ENCODE measurements at regions not wholly inside any gene's neighbourhood (a gene's known extent, or its start where the extent isn't known, plus 50 kb on each side); places are given as distances from the start of the nearest gene placed in this dataset.
A peak's percentile ranks its signal among the peaks of the same experiment; 100 is the strongest.

DNA sequence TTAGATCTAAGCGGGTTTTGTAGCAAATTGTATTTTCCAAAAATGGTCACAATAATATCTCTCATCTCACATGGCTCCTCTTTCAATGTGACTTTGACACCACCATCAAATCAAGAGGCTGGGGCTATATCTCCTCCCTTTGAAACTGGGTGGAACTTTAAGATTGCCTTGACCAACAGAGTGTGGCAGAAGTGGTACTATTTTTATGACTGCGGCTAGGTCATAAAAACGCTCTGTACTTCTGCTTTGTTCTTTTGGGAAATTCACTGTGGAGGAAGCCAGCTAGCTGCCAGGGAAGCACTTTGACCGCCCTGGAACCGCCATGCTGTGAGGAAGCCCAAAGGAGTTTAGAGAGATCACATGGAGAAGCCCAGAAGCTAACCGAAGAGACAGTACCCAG is 50.7 kb upstream of the ACOT11 start:
- no peak for DNase-seq

DNA sequence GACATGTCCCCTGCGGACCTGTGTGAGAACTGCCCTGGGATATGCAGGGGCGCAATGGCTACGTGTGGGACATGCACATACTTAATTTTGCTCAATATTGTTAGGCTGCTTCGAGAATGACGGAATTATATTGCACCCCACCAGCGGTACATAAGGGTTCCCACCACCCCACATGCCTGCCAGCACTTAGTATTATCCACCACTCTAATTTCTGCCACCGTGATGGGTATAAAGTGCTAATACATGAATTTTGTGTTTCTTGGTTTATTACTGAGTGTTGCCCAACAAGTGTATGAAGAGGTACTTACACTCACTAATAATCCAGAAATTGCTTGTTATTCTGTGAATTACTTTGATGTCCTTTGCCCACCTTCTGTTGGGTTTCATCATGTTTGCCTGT is 52.1 kb upstream of the ACOT11 start:
- no peak for DNase-seq

DNA sequence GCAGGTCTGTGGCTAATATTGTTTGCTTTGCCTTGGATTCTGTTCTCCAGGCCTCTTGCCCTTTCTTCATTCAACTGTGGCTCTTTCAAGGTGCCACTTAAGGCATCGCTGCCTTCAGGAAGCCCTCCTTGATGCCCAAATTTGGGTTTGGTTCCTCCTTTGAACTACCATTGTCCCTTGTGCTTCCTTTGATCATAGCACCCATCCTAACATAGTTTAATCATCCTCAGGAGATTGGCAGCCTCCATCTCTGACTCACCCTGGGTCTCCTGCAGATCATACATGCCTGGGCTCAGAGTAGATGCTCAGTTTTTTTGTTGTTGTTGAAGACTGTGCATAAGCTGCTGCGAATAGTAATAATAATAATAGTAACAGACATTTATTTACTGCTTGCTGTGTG is 54.4 kb upstream of the ACOT11 start:
- DNase-seq: no peak

DNA sequence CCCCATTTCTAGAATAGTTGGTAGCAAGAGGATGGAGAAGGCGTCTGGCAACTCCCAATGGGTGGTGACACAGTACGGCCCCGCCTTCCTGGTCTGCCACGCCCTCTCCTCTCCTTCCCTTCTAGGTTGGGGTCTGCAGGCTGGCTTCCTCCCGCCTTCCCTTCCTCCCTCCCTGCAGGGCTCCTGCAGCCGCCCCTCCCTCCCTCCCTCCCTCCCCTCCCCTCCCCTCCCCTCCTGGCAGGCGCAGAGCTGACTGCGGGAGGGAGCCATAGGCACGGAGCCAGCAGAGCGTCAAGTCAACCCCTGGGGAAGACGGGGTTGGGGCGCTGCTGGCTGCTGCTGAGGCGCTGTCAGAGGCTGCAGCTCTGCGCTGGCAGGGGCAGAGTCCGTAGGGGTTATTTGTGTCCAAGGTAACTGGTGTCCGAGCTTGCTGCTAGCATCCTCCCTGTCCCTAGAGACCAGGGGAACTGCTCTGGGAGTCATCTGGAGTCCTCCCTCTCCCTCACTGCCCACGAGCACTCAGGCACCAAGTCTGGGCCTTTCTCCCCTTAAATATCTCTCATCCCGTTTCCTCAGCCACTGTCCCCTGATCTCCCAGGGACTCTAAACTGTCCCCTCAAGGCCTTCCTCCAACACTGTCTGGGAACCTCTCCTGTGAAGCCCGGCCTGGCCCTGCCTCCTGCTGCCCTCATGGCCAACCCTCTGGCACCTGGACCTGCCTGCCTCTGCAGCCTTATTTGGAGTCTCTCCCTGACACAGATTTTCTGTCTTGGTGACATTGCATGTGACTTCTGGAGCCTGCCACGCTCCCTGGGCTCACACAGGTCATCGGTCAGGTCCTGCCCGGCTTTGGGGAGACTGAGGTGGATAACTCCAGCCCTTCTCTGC is 57.4 kb upstream of the ACOT11 start:
- DNase-seq: no peak

DNA sequence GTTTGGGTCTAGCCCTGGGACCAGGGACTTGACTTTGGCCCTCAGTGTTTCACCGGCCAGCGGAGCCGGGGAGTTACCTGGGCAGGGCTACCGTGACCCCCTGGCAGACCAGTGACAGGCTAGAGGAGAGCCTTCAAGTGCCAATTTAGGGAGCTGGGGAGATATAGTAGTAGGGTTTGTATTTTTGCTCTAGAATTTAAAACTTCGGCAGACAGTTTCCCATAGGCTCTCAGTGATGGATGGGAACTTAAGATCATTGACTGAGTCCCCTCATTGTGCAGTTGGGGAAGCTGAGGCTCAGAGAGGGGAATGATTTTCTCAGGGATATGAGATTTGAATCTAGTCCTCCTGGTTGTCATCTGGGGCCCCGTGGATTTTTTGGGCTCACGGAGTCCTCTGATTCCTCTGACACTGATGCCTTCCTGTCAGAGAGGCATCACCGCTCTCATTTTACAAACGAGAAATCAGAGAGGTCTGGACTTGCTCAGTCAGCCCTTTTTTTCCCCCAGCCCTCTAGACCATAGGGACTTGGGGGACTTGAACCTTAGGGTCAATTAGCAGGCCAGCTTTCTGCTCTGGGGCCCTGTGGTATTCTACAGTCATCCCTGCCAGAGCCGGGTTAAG is 58.3 kb upstream of the ACOT11 start:
- DNase-seq: no peak

DNA sequence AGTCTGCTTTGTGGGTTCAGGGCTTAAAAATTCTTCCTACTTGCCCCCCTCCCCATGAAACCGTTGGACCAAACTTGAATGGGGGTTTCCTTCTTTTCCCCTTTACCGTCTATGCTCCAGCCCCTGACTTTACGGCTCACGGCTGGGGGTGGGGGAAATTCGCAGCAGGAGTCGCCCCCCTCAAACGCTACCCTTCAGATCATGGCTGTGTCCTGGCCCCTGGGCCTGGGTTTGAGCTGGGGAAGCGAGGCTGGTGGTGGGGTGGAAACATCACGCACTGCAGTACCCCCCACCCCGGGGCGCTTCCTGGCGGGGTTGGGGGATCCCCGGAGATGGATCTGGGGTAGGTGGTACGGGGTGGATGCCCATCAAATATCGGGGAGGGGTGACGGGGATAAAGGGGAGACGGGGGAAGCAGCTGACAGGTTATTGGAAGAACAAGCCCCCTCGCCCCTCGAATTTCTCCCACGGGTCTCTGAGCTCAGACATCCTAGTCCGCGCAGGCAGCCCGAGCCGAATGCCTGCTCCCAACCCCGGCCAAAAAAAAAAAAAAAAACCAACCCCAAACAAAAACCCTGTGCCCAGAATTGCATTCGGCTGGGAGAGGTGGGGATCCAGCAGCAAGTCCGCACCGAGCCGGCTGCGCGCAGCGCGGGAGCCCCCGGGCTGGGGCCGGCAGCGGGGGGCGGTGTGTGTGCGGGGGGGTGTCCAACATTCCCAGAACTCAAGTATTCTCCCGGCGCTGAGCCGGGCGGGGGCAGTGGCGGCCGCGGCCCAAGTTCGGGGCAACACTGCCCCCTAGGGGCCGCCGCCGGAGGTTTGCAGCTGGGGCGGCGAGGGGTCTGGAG is 59.0 kb upstream of the ACOT11 start:
- DNase-seq: no peak

DNA sequence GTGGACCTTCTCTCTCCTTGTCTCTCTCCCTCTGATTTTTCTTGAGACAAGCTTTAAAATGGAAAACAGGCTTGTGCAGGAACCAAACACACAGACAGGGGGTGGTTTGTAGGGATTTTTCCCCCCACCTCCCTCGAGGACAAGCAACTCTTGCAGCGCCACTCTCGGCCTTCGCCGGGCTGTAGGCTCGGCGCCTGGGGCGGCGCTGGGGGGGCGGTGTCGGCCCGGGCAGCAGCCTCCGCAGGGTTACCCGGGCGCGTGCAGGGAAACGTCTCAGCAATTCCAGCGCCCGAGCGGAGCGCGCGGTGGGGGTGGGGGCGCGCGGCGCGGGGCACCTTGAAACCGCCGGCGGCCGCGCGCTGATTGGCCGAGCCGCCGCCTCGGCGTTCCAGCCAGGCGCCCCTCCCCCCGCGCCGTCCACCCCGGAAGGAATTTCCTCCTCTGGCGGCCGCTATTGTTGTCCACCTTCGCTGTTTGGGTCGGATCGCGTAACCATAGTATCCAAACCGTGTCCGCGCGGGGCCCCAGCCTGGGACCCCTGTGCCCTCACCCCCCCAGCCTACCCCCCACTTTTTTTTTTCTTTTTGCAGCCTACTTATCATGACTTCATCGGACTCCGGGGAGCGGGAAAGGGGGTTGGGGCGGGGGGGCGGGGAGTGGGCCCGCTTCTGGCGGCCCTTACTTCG is 59.8 kb upstream of the ACOT11 start:
- peak; percentile 58 for DNase-seq

DNA sequence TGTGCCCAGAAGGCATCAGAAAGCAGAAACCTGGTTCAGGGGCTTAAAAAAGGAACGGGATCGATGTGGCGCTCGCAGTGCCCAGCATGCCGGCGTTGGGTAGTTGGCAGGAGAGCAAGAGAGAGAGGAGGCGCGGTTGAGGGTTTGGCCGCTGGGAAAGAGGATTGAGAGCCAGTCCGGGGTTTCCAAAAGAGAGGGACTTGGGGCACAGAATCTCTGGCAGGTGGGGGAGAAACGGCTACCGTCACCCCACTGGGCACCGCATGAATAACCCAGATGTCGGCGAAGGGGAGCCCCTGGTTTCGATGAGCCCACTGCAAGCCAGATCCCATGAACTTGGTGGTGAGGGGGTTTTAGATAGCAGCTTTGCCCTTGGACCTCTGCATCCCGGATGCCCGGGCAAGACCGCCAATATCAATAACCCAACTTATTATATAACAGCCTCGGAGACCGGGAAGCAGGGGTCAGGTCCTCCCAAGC is 60.4 kb upstream of the ACOT11 start:
- no peak for DNase-seq

DNA sequence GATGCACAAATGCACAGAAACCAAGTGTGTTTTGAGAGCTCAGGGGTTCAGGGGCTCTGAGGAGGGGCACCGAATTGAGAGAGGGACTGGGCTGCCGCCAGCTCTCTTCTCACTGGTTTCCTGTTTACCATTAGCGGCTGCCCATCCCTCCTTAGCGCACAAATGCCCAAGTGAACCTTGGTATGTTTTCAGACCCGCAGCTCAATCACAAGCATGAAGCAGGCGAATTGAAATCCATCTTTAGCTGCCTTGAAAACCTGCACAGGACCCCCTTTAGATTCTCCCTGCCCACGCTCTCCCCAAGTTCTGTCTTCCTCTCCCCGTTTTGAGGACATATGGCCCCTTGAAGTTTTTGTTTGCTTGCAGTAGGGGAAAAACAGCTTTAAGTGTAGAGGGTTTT is 61.1 kb upstream of the ACOT11 start:
- no peak for DNase-seq

DNA sequence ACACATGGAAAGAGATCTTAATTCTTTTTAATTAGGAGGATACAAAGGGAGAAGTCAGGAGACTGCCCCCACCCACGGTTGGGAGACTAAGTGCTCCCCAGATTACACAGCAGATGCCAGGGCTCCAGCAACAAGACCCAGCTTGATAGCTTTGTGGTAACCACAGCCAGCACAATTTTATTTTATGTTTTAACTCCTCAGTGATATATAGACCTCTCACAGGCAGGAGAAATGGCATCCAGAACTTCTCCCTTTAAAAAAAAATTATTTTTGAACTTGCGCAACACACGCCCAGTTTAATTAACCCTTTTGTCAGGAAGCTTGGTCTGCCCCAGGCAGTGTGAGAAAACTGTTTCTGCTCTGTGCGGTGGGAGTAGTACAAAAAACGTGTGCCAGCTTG is 62.6 kb upstream of the ACOT11 start:
- no peak for DNase-seq

DNA sequence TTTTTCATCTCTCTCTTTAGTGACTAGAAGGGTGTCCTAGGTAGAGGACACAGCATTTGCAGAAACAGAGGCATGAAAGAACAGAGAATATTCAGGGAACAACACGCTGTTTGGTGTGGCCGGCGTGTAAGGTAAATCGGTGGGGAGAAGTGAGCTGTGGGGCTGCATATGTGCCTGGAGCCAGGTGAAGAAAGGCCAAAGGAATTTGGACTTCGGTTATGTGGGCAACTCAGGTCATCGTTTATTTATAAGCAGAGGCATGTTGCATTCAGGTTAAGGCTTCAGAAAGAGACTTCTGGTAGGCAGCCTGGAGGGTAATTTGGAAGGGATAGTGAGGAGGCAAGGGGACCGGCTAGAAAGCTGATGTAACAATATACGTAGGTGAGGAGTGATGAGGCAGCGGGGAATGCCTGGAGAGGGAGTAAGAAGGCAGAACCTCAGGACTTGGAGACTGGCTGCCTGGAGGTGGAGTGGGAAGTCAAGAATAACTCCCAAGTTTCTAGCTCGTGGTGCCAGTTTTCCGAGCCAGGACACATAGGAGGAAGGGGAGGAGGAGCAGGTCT is 64.1 kb upstream of the ACOT11 start:
- no peak for DNase-seq

DNA sequence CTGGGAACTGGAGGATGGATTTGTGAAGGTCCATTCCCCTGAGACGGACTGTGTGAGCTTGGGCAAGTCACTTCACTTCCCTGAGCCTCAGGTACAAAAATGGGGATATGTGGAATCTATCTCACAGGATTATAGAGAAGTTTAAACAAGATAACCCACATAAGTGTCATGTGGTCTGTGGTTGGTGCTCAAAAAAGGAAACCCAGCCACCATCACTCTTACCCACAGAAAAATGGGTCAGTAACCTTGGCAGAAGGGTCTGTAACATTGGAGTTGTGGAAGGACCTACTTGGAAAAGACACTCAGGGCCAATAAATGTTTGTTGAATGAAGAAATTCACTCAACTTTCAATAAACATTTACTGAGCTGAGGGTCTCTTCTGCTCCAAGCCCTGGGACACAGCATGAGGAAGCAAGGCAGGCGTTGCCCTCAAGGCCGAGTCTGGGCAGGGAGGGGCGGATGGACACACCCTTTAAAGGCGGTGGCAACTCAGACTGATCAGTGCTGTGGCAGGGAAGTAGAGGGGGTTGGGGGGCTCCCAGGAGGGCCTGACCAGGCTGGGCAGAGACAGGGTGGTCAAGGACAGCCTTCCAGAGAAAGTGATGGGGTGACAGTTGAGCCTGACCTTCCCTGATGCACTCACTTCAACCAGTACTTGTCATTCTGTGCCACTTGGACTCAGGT is 66.7 kb upstream of the ACOT11 start:
- no peak for DNase-seq

DNA sequence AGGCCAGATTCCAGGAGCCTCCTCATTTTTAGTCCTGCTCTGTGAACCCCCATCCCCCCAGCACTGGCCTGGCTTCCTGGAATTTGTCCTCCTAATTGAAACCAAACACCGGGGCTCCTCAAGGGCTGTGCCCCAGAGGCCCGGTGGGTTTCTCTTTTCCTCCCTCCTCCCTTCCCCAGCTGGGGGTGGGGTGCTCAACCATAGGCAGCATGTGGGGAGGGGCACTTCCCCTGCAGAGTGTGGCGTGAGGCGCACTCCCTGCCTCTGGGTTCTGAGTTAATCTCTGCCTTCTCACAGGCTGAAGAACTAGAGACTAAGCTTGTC is 67.5 kb upstream of the ACOT11 start:
- no peak for DNase-seq

DNA sequence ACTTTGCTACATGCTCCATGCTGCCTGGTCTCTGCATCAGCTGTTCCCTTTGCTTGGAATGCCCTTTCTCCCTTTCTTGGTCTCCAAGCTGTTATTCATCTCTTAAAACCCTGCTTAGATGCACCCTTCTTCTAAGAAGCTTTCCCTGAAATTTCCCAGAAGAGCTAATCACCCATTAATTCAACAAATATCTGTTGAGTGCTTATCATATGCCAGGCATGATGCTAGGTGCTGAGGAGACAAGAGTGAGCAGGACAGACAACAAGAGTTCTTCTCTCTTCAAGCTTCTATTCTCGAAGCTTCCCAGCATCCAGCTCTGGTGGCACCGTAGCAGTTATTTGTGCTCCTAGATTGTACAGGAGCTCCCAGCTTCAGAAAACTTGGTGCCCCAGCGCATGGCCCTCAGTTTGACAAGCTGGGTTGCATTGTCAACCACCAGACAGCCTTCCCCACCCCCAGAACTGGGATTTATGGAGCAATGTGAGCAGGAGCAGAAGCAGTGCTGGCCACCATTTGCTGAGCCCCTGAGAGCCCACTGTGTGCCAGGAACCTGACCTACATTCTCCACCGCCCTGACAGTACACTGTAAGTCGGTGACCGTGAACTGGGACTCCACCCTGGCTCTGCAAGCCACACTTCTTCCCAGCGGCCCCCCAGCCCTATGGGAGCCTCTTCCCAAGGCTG is 68.0 kb upstream of the ACOT11 start:
- no peak for DNase-seq

DNA sequence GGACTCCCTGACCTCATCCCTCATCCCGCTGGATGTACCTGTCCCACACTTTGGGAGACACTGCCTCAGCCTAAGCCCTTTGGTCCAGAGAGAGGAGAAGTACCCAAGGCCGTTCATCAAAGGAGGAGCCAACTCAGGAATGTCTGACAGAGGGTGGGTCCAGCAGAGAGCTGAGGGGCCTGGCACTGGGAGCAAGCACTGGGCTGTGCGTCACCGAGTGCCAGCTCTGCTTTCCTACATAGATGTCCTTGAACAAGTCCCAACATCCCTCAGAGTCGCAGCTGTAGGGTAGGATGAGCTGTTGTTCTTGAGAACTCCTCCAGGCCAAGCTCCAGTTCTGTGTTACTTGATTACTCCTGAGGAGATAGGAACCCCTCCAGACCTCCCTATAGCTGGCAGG is 68.8 kb upstream of the ACOT11 start:
- DNase-seq: no peak

DNA sequence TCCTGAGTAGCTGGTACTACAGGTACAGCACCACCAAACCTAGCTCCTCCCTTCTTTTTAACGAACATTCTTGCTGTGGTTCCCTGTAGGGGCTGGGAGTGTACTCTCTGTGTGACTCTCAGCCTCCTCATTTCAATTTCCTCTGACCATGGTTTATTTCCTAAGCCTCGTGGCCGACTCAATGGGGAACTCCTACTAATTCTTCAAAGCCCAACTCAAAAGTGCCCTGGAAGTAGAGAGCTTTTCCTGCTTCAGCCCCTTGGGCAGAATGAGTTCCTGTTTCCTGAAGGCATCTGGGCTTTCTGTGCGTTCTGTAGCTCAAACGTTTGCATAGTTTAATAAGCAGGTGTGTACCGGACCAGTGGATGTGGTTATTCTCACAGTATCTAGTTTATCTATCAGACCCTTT is 70.9 kb upstream of the ACOT11 start:
- no peak for DNase-seq

DNA sequence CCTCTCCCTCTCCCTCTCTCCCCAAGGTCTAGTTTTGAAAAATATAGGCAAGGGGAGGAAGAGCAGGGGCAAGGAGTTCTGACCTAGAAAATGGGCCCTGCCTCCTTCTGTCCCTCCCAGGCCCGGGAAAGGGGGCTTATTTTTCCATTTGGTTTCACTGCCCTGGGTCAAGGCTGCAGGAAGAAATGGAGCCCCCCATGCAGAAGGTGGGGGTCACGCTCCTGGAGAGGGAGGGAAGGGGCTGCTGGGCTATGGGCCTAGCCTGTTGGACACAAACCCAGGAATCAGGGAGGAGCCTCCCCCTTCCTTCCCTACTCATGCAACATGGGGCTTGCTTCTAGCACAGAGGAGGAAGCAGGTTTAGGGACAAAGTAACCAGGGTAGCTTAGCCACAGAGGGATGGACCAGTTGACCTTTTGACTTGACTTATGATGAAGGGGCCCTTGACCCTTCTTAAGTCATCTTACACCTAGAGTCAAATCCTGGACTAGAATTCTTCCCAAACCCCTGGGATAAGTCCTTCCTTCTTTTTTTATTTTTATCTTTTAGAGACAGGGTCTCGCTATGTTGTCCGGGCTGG is 70.4 kb upstream of the SSBP3 start:
- DNase-seq: no peak

DNA sequence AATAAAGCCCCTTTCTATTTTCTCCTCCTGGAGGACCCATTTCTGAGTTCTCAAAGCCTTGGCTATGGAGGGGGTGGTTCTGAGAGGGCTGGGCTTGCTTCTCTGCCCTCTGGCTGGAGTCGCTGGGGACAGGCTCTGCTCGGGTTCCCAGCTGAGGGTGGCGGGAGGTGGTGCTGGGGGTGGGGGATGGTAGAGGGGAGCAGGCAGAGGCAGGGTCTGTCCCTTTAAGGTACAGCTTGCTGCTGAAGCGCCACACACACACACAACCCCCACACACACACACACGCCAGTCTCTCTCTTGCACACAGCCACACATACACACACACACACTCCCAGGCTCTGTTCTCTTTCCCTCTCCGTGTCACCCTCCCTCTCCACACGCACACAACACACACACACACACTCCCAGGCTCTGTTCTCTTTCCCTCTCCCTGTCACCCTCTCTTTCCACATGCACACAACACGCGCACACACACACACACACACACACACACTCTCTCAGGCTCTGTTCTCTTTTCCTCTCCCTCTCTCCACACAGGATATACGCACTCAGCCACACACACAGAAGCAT is 69.8 kb upstream of the SSBP3 start:
- no peak for DNase-seq

DNA sequence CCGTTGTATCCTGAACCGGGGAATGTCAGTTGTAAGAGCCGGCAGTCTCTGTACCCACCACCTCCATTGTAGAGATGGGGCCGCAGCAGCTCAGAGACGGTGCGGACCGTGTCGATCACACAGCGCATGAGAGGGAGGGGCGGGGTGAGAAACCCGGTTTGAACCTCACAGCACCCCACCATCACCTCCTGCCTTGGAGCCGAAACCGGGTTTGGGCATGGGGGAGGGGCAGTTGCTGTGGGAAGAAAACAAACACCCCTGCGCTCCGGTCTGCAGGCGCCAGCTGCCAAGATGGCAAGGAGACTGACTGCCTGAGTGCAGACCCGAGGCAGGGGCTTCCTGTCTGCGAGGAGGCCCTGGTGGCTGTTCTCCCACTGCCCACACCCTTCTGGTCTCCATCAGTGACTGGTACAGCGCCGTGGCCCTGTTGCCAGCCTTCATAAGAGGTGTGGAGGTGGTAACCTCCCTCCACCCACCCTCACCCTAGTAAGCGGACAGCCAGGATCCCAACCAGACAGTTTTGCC is 69.2 kb upstream of the SSBP3 start:
- DNase-seq: no peak

Measured in NCI-H1417 treated with DMSO at 0.1 percent for 48 hours (cell line).